ENCODE measurements at regions not wholly inside any gene's neighbourhood (a gene's known extent, or its start where the extent isn't known, plus 50 kb on each side); places are given as distances from the start of the nearest gene placed in this dataset.

- Histone ChIP-seq H3K27ac (ENCODE audit: low read length) (no peak overlapping the region), H3F3A (ENCODE audit: low read length, unreplicated experiment) (no peaks in the 10 kb centered on the region), H4K20me1 (ENCODE audit: low read length) (no peaks in the 10 kb centered on the region), H3K4me1 (ENCODE audit: insufficient read depth, low read length) (no peaks in the 10 kb centered on the region), H3K36me3 (ENCODE audit: low read depth, low read length) (no peaks in the 10 kb centered on the region), H3K79me2 (ENCODE audit: low read length) (no peaks in the 10 kb centered on the region), H3K9me2 (replicated peaks; ENCODE audit: low read length) (no peaks in the 10 kb centered on the region; the same call in 1 of the 2 replicates), H3K4me2 (ENCODE audit: low read length) (no peak overlapping the region), H3K9me3 (ENCODE audit: low read length) (no peaks in the 10 kb centered on the region), H2AFZ (ENCODE audit: low read length) (no peak overlapping the region), H3K4me3 (ENCODE audit: low read length) (no peak overlapping the region), H3K9ac (ENCODE audit: low read length) (no peak overlapping the region), H3K27me3 (ENCODE audit: low read length) (peaks cover 51% of the 10 kb centered on the region)
- BruUV-seq (replicated peaks) = no TSS peak
- POLR2A ChIA-PET (ENCODE audit: unreplicated experiment) = no interaction called here
- intact Hi-C loops (cut with micrococcal nuclease) = no loop called here
- TF ChIP-seq CTCF (conservative IDR thresholded peaks at IDR 0.05; ENCODE audit: low read depth, low read length) = no peak
- TF ChIP-seq EZH2phosphoT487 (IDR thresholded peaks at IDR 0.05; ENCODE audit: borderline replicate concordance, low read length) = no peak
- no peak for TF ChIP-seq EZH2 (IDR thresholded peaks at IDR 0.05; ENCODE audit: low read length, unreplicated experiment)
- no peak for ATAC-seq
- CTCF ChIA-PET = interaction anchor here (0.6 kb wide), 1 partner anchor 272 kb away, joined by 11 read pairs; no protein-coding TSS in a partner anchor
- no peak for DNase-seq
These were observed 104.0 kb upstream of the ZNF678 start for GRCh38 chr1:227459326-227459841.

DNA sequence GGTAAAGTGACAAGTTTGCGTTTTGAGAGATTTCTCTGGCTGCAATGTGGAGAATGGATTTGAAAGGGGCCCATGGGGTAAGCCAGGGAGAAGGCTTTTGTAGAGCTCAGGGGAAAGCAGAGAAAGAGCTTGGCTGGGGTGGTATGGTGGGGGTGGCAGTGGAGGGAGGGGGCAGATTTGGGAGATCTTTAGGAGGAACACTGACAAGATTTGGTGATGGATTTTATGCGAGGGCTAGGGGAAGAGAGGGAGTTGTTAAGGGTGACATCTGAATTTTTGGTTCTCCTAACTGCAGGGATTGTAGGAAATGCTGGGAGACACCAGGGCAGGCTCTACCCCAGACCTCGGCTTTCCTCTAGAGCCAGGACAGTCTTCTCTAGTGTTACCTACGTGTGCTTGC lies 108.7 kb upstream of the ZNF678 start:
- ChIA-PET CTCF (no interaction called here), POLR2A (ENCODE audit: unreplicated experiment) (interaction anchor here (0.8 kb wide), 1 partner anchor 18 kb away, joined by 4 read pairs; no protein-coding TSS in a partner anchor)
- no peaks in the 10 kb centered on the region for H3K9me3 ChIP-seq (ENCODE audit: low read length)
- no peak overlapping the region for H3K4me3 ChIP-seq (ENCODE audit: low read length)
- DNase-seq = no peak
- no peaks in the 10 kb centered on the region for H3K79me2 ChIP-seq (ENCODE audit: low read length)
- H3K9ac ChIP-seq (ENCODE audit: low read length) = no peak overlapping the region
- no peaks in the 10 kb centered on the region; the same call in 1 of the 2 replicates for H3K9me2 ChIP-seq (replicated peaks; ENCODE audit: low read length)
- no peaks in the 10 kb centered on the region for H3F3A ChIP-seq (ENCODE audit: low read length, unreplicated experiment)
- no TSS peak for BruUV-seq (replicated peaks)
- no peaks in the 10 kb centered on the region for H4K20me1 ChIP-seq (ENCODE audit: low read length)
- no peak overlapping the region for H2AFZ ChIP-seq (ENCODE audit: low read length)
- H3K27ac ChIP-seq (ENCODE audit: low read length) = no peak overlapping the region
- intact Hi-C loops (cut with micrococcal nuclease) = no loop called here
- no peak for ATAC-seq
- H3K4me2 ChIP-seq (ENCODE audit: low read length) = no peak overlapping the region
- H3K27me3 ChIP-seq (ENCODE audit: low read length) = peaks cover 47% of the 10 kb centered on the region
- H3K4me1 ChIP-seq (ENCODE audit: insufficient read depth, low read length) = no peaks in the 10 kb centered on the region
- no peaks in the 10 kb centered on the region for H3K36me3 ChIP-seq (ENCODE audit: low read depth, low read length)
- TF ChIP-seq EZH2phosphoT487 (IDR thresholded peaks at IDR 0.05; ENCODE audit: borderline replicate concordance, low read length) (no peak), CTCF (conservative IDR thresholded peaks at IDR 0.05; ENCODE audit: low read depth, low read length) (no peak), EZH2 (IDR thresholded peaks at IDR 0.05; ENCODE audit: low read length, unreplicated experiment) (no peak)

GRCh38 chr1:227453631-227454355 lies 109.6 kb upstream of the ZNF678 start:
- no peaks in the 10 kb centered on the region for H3K4me1 ChIP-seq (ENCODE audit: insufficient read depth, low read length)
- no peaks in the 10 kb centered on the region for H3F3A ChIP-seq (ENCODE audit: low read length, unreplicated experiment)
- H4K20me1 ChIP-seq (ENCODE audit: low read length) = no peaks in the 10 kb centered on the region
- no peak overlapping the region for H2AFZ ChIP-seq (ENCODE audit: low read length)
- no peak overlapping the region for H3K27ac ChIP-seq (ENCODE audit: low read length)
- H3K79me2 ChIP-seq (ENCODE audit: low read length) = no peaks in the 10 kb centered on the region
- POLR2A ChIA-PET (ENCODE audit: unreplicated experiment) = interaction anchor here (0.8 kb wide), 1 partner anchor 17 kb away, joined by 4 read pairs; no protein-coding TSS in a partner anchor
- DNase-seq (no peak), ATAC-seq (no peak; the same call in 1 of the 2 replicates)
- CTCF ChIA-PET = no interaction called here
- intact Hi-C loops (cut with micrococcal nuclease) = no loop called here
- H3K9me3 ChIP-seq (ENCODE audit: low read length) = no peaks in the 10 kb centered on the region
- no TSS peak for BruUV-seq (replicated peaks)
- H3K9ac ChIP-seq (ENCODE audit: low read length) = no peak overlapping the region
- no peaks in the 10 kb centered on the region; the same call in 1 of the 2 replicates for H3K9me2 ChIP-seq (replicated peaks; ENCODE audit: low read length)
- no peak overlapping the region for H3K4me3 ChIP-seq (ENCODE audit: low read length)
- H3K4me2 ChIP-seq (ENCODE audit: low read length) = no peak overlapping the region
- H3K36me3 ChIP-seq (ENCODE audit: low read depth, low read length) = no peaks in the 10 kb centered on the region
- H3K27me3 ChIP-seq (ENCODE audit: low read length) = peaks cover 42% of the 10 kb centered on the region
- TF ChIP-seq EZH2phosphoT487 (IDR thresholded peaks at IDR 0.05; ENCODE audit: borderline replicate concordance, low read length) (no peak), CTCF (conservative IDR thresholded peaks at IDR 0.05; ENCODE audit: low read depth, low read length) (no peak), EZH2 (IDR thresholded peaks at IDR 0.05; ENCODE audit: low read length, unreplicated experiment) (no peak)

All from PC-3 (cell line).